DMS114 treated with DMSO at 0.1 percent for 48 hours (cell line): ENCODE measurements at regions not wholly inside any gene's neighbourhood (a gene's known extent, or its start where the extent isn't known, plus 50 kb on each side); places are given as distances from the start of the nearest gene placed in this dataset.

ENCODE experiments used
- DNase-seq: peaks from one replicate; lab custom pipeline; 2025; ENCODE audit not compliant: unreplicated experiment; lab: John Stamatoyannopoulos, UW

- no peak for DNase-seq
Measured at GRCh38 chr13:34431827-34432581, 510.1 kb upstream of the NBEA start.

- DNase-seq = no peak
Measured at GRCh38 chr13:34435338-34435737, 506.7 kb upstream of the NBEA start.

- DNase-seq = no peak
Measured at GRCh38 chr13:34437873-34438272, 504.2 kb upstream of the NBEA start.

- DNase-seq = no peak
Measured at GRCh38 chr13:34452831-34453230, 489.2 kb upstream of the NBEA start.

GRCh38 chr13:34458756-34459715 lies 483.0 kb upstream of the NBEA start:
- no peak for DNase-seq

- DNase-seq = no peak
Measured at GRCh38 chr13:34459856-34460255, 482.2 kb upstream of the NBEA start.

- no peak for DNase-seq
Measured at GRCh38 chr13:34462843-34463242, 479.2 kb upstream of the NBEA start.

GRCh38 chr13:34464011-34464410 lies 478.1 kb upstream of the NBEA start:
- DNase-seq = no peak

- no peak for DNase-seq
Measured at GRCh38 chr13:34465423-34465922, 476.6 kb upstream of the NBEA start.

GRCh38 chr13:34466301-34466700 lies 475.8 kb upstream of the NBEA start:
- DNase-seq = no peak

- DNase-seq = no peak
Measured at GRCh38 chr13:34467450-34468083, 474.5 kb upstream of the NBEA start.

GRCh38 chr13:34469196-34469986 lies 472.7 kb upstream of the NBEA start:
- DNase-seq = no peak

GRCh38 chr13:34474187-34474868 lies 467.7 kb upstream of the NBEA start:
- no peak for DNase-seq

GRCh38 chr13:34478376-34478775 lies 463.7 kb upstream of the NBEA start:
- DNase-seq = no peak

GRCh38 chr13:34502011-34502410 lies 440.1 kb upstream of the NBEA start:
- DNase-seq = no peak

- no peak for DNase-seq
Measured at GRCh38 chr13:34502621-34503020, 439.4 kb upstream of the NBEA start.

GRCh38 chr13:34506796-34507195 lies 435.3 kb upstream of the NBEA start:
- DNase-seq = no peak

GRCh38 chr13:34507630-34508029 lies 434.4 kb upstream of the NBEA start:
- DNase-seq = no peak

- no peak for DNase-seq
Measured at GRCh38 chr13:34512817-34513216, 429.3 kb upstream of the NBEA start.

- DNase-seq = no peak
Measured at GRCh38 chr13:34513526-34513925, 428.5 kb upstream of the NBEA start.
